DMS 273 (cell line): ENCODE measurements at regions not wholly inside any gene's neighbourhood (a gene's known extent, or its start where the extent isn't known, plus 50 kb on each side); places are given as distances from the start of the nearest gene placed in this dataset.
A peak's percentile ranks its signal among the peaks of the same experiment; 100 is the strongest.
"Not testable (repeated sequence)": the region's sequence is repeated elsewhere in the genome, so short reads cannot be mapped to it uniquely, and the experiment has no call there.

Experiments used
- DNase-seq: peaks from one replicate; lab custom pipeline; 2025; ENCODE audit not compliant: unreplicated experiment; lab: John Stamatoyannopoulos, UW

DNA sequence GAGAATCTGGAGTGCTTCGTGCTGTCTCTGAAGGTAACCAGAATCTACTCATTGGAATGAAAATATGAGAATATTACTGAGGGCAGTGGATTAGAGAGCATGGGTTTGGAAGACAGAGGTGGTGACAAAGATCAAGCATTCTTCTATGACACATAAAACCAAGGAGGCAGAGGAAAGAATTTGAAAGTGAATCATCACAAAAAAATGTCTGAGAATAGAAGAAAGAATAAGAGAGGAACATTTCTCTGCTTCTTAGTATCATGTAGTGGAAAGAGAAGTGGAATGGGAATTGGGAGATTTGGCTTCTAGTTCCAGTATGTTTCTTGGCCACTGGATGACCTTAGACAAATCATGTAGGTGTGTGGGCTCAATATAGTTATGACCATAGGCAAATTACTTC lies 474.0 kb downstream of the TFAP2B start:
- DNase-seq: no peak

DNA sequence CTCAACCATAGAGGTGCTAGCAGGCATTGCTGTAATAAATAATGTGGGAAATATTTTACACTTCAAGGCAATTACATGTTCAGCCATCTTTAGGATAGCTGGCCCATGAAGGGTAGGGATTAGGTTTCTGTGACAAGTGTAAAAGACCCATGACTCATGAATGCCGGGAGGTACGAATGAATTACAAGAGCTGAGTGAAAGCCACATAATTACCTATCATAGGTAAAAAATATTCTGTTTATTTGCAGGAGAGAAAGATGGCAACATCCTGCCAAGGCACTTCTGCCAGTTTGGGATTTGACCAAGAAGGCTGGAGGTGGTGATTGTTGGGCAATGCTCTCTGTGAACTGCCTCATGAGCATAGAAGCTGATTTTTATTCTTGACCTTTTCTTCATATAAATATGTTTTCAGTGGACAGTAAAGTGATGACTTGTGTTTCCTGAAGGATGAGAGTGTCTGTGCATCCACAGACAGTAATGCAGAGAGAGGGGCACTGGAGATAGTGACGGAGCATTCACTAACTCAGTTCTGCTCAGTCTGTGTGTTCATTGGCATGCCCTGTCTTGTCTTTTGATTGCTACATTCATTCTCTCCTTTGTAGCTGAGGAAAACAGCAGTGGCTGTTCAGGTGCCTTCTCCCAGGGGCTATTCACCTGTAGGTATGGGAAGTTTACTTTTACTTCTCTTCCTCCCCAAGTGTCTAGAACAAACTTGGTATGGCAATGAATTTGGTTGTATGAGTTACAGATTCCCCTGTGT lies 481.1 kb downstream of the TFAP2B start:
- DNase-seq: no peak

DNA sequence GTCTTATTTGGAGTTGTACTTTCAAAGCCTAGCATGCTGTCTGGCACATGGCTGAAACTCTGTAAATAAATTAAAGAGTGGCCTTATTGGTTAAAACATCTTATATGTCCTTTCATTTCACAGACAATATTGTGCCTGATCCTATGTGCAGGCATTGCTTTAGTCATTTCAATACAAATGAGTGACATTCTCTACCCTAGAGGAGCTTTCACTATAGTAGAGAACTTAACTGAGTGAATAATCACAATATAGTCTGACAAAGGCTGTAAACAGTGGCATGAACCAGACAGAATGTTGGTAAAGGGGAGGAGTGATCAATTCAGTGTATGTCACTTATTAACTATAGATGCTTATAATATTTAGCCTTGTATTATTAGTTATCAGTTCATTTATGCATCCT lies 481.8 kb downstream of the TFAP2B start:
- DNase-seq: no peak

DNA sequence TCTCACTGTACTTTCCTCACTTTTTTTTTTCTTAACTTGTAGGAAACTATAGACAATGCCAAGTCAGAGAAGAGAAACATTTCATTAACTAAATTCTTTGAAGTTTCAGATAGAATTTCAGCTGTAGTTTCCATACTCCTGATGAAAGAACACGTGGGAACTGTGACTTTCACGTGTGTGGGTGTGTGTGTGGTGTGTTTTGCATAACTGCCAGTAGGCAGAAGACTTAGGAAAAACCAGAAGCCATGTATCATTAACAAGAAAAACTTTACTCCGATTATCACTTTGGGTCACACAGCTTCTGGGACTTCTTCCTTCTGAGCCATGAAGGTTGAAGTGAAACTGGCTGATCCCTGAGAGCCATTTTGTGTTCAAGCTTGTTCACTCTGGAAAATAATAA lies 483.3 kb downstream of the TFAP2B start:
- DNase-seq: no peak

DNA sequence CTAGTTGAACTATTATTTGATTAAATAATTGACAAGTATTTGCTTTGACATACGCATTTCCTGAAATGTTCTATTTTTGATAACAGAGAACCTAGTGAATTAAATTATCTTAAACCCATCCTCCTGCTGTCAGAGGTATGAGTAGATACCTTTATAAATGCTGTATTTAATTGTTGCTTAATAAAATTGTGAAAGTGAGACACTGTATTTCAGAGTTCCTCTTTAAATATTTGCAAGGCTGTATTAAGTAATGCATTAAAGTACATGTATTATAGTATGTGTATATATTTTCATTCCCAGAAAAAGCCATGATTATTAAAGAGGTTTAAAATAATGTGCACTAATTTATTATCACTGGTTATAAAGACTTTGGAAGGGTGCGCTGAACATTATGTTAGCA lies 483.8 kb downstream of the TFAP2B start:
- no peak for DNase-seq

DNA sequence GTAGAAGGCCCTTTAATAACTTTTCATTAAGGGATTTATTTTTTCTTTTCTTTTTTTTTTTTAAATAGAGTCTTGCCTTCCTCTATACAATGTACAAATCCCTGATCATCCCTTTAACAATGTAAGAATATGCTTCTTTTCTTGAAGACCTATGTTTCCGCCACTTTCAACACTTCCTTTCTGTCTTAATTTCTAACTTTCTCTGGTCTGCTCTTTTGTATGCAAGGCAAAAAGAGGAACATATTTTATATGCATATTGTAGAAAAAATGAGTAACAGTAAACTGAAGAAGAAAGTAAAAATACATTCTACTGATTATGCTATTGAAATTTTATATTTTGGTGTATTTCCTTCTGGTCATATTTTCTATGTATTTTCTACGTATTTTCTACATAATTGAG lies 484.7 kb downstream of the TFAP2B start:
- DNase-seq: no peak

DNA sequence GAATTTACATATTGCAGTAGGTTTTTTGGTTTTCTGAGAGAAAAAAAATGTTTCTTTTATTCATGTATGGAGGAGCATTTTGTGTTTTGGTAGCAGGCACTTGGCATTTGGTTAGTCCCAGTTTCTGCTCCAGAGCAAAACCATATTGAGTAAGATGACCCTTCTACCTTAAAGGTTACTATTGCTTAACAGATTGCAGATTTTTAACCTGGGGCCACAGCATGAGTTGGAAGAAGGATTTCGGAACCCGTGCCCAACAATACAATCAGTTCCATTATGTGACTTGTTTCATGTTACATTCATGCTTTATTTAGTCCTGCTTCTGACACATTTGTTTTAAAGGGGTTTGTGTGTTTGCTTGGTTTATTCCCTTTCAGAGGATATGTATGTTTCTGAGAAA lies 496.3 kb downstream of the TFAP2B start:
- no peak for DNase-seq

DNA sequence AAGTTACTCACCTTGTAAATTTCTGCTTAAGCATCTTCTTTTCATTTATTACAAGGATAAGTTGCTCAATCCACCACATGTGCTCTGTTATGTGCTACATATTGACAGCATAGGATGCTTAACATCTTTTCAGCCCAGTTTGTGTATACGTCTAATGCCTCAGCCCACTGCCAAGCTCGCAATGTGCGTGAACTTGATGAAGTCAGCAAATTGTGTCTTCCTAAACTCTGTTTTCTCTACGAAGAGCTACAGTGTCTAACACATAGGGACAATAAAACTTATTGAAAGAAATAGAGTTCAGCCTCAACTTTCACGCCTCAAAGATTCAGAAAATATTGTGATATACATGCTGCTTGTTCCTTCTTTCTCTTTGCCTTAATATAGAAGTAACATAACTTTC lies 500.0 kb downstream of the TFAP2B start:
- DNase-seq: no peak

DNA sequence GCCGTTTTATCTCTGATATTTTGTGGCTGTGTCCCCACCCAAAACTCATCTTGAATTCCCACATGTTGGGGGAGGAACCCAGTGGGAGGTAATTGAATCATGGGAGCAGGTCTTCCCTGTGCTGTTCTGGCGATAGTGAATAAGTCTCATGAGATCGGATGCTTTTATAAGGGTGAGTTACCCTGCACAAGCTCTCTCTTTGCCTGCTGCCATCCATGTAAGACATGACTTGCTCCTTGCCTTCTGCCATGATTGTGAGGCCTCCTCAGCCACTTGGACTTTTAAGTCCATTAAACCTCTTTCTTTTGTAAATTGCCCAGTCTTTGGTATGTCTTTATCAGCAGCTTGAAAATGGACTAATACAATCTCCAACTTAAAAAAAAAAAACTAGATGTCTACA lies 502.8 kb downstream of the TFAP2B start:
- not testable (repeated sequence) for DNase-seq

DNA sequence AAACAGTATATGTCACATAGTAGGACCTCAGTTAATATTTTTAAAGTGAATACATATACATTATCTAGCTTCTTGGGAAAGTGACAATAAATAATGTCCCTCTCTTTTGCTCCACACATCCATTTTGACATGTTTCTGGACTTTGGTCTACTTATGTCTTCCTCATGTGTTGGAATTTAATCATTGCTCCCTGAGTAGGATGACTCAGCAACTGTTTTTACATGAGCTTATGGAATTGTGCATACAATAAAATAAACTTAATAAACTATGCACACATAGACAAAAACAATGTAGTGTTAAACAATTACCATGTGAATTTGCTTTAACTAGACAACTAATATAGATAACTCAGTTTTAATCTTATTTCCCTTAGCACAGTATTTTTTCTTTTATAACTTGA lies 503.8 kb downstream of the TFAP2B start:
- DNase-seq: no peak

DNA sequence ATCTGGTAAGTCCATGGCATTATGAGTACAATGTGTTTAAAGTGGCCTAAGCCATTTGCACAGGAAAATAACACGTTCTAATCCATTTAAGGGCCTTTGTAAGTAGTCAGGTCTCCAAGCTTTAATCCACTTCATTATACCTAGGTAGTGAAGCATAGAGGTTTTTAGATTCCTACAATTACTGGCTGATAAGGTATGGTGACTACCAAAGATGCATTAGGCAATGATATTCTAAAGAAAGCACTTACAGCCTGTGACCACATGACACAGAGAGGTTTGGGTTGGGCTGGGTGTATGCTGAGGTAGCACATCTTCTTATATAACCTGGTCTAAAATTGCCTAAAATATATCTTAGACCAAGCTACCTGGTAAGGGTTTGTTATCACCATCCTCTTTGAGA lies 504.4 kb downstream of the TFAP2B start:
- DNase-seq: no peak

DNA sequence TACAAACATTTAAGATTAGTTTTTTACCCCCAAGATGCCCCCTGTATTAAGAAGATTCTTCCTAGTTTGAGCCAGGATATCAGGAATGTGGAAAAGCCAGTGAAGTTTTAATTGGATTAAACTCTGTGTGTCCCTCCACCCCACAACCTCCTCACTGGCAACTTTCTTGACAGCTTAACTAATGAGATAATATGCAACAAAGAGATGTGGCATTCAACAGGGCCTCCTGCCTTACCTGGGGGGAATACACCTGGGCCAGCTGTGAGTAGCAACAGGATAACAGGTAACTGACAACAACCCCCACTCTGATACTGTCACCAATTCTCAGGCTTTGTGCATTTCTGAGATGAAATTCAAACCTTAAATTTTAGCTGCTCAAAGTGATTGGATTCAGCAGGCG lies 512.3 kb downstream of the TFAP2B start:
- no peak for DNase-seq

DNA sequence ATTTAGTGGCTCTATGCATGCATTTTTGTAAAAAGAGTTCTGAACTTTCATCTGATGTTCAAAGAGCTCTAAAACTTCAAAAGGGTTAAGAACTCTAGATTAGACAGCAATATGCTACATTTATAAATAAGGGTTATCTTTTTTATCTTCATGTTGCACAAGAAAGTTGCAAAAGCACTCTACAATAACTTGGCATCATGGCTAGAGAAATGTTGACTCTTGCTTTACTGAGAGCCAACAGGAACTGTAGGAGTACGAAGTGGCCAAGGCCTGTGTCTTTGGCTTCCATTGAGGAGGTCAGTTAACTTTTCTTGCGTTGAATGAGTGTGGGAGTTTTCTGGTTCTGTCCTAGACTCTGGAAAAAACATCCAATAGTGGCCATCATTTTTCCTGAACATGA lies 516.9 kb downstream of the TFAP2B start:
- no peak for DNase-seq

DNA sequence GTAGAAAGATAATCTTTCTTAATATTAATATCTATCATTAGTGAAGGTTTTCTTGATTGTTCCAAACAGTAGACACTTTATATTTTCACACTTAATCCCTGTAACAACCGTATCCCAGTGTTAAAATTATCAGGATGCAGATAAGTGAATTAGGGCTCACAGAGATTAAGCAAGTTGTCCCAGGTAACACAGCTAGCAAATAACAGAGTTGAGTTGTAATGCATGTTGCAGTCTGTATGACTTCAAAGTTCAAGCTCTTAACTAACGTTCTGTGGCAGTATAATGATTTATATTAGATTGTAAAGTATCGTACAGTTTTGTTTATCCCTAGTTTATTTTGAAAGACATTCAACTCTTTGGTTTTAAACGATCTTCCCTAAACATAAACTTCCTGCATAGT lies 517.5 kb downstream of the TFAP2B start:
- no peak for DNase-seq

DNA sequence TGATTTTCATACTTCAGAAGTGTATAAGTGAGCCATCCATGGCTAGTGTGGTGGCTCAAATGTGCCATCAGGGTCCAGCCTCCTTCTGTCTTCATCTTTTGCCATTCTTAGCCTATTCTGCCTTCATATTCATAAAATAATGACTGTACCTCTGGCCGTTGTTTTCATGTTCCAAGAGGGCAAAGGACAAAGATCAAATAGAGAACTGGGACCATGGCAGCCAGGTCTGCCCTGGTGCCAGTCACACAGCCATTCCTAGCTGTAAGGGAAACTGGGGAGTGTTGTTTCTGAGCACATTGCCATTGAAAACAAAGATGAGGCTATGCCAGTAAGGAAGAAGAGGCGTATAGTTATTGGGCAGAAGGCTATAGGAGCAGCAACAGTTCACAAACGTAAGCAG lies 518.6 kb downstream of the TFAP2B start:
- DNase-seq: no peak

DNA sequence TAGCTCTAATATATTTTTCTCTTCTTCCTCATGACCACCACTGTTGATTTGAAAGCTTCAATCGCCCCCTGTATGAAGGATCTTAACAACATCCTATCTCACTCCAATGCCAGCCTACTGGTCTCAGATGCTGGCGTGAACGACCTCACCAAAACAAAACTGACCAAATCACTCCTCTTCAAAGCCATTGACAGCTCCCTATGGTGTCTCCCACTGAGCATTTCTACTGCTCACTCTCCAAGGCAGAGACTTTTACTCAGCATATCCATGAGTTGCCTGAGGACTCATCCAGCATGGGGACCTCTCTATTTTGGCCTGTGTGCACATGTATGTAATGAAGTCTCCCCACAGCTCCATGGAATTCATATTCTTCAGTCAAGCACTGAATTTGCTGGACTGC lies 520.4 kb downstream of the TFAP2B start:
- DNase-seq: no peak

DNA sequence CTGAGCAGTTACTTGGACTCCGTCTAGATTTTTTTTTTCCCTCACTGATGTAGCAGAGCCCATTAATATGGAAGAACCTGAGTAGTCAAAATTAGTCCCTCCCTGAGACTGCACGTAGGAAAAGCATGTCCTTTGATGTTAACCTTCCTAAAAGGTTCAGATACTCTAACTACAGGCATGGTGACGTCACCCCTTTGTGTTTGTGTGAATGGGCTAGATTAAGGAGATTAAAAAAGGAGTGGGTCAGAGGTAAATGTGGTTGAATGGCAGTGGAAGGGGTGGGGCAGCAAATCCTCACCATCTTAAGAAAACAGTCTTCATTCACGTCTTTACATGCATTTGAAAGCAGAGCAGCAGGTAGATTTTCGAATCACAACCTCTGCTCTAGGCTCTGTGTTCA lies 521.1 kb downstream of the TFAP2B start:
- no peak for DNase-seq

DNA sequence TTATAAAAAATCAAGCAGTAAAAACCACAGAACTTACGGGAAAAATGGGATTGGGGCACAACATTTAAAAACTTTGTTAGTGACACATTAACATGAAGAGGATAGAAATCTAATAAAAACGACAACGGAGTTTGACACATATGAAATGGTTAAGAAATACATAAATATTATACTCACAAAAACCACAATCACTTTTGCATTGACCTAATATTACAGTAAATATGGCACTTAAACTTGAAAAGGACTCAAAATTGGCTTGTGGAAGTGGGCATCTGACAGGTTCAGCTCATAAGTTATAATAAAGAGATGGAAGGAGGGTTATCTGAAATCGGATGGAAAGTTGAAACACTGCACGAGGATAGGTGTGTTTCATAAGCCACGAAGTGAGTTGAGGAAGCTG lies 523.7 kb downstream of the TFAP2B start:
- no peak for DNase-seq

DNA sequence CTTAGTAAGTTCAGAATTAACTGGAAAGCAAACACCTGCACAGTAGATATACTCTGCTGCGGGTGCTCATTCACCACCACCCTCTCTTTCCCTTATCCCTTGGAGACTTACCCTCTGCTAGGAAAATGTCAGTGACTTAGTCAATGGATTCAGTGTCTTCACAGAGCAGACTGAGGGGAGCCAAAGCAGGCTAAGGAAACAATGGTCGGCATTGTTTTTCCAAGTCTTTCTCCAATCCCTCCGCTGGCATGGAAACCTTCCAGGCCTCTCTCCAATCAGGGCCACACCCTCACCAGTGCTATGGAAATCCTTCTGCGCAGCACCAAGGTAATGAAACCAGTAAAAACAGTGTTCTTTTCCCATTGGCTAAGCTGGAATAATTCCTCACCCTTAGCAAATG lies 531.2 kb downstream of the TFAP2B start:
- DNase-seq: no peak

DNA sequence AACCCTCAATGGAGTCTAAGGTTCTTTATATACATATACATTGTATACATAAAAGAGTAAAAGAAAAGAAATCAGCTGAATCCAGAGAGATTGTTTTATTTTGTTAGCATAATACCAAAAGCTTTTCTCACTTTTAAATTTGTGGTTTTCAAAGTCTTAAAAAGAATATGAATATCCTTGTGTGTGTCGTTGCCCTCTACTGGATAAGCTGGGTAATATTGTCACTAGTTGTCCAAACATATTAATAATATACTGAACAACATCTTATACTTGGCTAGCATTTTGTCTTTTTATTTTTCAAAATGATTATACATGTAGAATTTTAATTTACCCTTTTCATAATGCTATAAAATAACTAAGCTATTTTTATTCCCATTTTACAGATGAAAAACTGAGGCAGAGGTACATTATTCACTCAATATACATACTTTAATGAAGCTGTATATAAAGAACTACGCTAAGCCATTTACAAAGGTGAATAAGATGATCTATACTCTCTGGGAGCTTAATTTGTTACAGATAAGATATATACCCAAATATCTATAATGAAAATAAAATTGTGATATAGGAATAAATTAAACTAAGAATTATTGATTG lies 531.7 kb downstream of the TFAP2B start:
- peak; percentile 5 for DNase-seq

DNA sequence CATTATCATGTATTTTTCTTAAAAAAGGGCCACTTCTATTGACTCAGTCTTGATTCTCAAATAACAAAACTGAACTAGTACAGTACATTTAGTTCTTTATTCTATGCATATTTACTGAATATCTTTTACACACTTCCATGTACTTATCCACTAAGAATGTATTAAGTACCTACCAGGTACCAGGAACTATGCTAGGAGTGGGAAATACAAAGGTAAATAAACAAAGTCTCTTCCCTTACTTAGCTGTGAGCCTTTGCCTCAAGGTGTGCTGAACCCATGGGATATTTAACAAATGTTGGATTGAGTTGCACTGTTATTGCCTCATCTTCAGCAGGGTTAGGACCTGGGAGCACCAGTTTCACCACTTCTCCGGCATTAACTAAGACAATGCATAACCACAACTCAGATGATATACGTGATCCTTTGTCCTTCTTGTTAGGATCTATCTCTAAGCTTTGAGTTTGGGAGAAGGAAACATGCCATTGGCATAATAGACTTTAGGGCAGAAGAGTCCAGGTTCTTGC lies 533.9 kb downstream of the TFAP2B start:
- no peak for DNase-seq

DNA sequence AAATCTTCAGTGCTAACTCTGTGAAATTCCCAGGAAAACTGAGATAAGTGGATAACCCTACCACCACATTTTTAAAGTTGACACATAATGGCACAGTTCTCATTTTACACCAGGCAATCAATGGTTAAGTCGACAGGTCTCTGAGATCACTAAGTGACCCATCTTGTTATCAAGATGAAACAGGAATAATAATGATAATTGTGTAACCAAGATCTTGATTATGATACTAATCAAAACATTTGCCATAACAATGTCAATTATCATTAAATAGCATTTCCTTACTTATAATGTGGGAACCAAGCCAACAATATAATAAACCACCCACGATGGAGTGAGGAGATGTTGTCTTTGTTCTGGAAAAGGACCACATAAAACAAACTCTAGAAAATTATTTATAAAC lies 541.6 kb downstream of the TFAP2B start:
- DNase-seq: no peak

DNA sequence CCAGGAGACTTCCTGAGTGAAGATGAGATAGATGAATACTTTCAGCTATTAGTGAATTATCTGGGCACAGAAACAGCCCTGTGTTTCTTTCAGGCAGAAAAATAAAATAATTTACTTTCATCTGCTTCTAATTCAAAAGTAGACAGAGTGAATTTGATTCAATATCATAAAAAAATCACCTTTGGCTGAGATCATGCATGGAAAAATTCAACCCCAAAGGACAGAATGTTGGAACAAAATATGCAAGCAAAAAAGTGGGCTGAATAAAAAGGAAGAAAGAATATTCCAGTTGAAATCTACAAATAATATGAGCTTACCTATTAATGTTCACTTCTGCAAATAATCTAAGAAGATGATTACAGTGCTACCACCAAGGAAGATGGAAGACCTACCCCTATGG lies 546.9 kb downstream of the TFAP2B start:
- DNase-seq: no peak
